ENCODE measurements at regions not wholly inside any gene's neighbourhood (a gene's known extent, or its start where the extent isn't known, plus 50 kb on each side); places are given as distances from the start of the nearest gene placed in this dataset.

GRCh38 chr12:88784166-88784565 is 203.9 kb upstream of the KITLG start:
- ATAC-seq (no peak), DNase-seq (no peak)
- Histone ChIP-seq H3K36me3 (ENCODE audit: low read depth, low read length) (no peaks in the 10 kb centered on the region), H3K27me3 (ENCODE audit: low read length) (no peaks in the 10 kb centered on the region), H3K4me3 (ENCODE audit: low read length) (no peak overlapping the region), H3K9me3 (ENCODE audit: low read length) (no peaks in the 10 kb centered on the region), H3K4me1 (ENCODE audit: insufficient read depth, low read length) (no peaks in the 10 kb centered on the region), H3K79me2 (ENCODE audit: low read length) (no peaks in the 10 kb centered on the region), H3K4me2 (ENCODE audit: low read length) (no peak overlapping the region), H2AFZ (ENCODE audit: low read length) (no peak overlapping the region), H3K27ac (ENCODE audit: low read length) (no peak overlapping the region), H4K20me1 (ENCODE audit: low read length) (no peaks in the 10 kb centered on the region), H3K9me2 (replicated peaks; ENCODE audit: low read length) (no peaks in the 10 kb centered on the region), H3F3A (ENCODE audit: low read length, unreplicated experiment) (no peaks in the 10 kb centered on the region), H3K9ac (ENCODE audit: low read length) (no peak overlapping the region)
- POLR2A ChIA-PET (ENCODE audit: unreplicated experiment): no interaction called here
- CTCF ChIA-PET: no interaction called here
- intact Hi-C loops (cut with micrococcal nuclease): no loop called here
- no peak for TF ChIP-seq EZH2 (IDR thresholded peaks at IDR 0.05; ENCODE audit: low read length, unreplicated experiment)
- TF ChIP-seq CTCF (conservative IDR thresholded peaks at IDR 0.05; ENCODE audit: low read depth, low read length): no peak
- TF ChIP-seq EZH2phosphoT487 (IDR thresholded peaks at IDR 0.05; ENCODE audit: borderline replicate concordance, low read length): no peak
- BruUV-seq (replicated peaks): no TSS peak

- no peaks in the 10 kb centered on the region for H3K9me2 ChIP-seq (replicated peaks; ENCODE audit: low read length)
- TF ChIP-seq EZH2 (IDR thresholded peaks at IDR 0.05; ENCODE audit: low read length, unreplicated experiment): no peak
- TF ChIP-seq EZH2phosphoT487 (IDR thresholded peaks at IDR 0.05; ENCODE audit: borderline replicate concordance, low read length): no peak
- no peak for TF ChIP-seq CTCF (conservative IDR thresholded peaks at IDR 0.05; ENCODE audit: low read depth, low read length)
- ChIA-PET POLR2A (ENCODE audit: unreplicated experiment) (no interaction called here), CTCF (no interaction called here)
- H3K4me3 ChIP-seq (ENCODE audit: low read length): no peak overlapping the region
- H2AFZ ChIP-seq (ENCODE audit: low read length): no peak overlapping the region
- no peaks in the 10 kb centered on the region for H3K36me3 ChIP-seq (ENCODE audit: low read depth, low read length)
- intact Hi-C loops (cut with micrococcal nuclease): no loop called here
- ATAC-seq (no peak), DNase-seq (no peak)
- H3K27ac ChIP-seq (ENCODE audit: low read length): no peak overlapping the region
- H3K27me3 ChIP-seq (ENCODE audit: low read length): no peaks in the 10 kb centered on the region
- no peaks in the 10 kb centered on the region for H4K20me1 ChIP-seq (ENCODE audit: low read length)
- H3K4me2 ChIP-seq (ENCODE audit: low read length): no peak overlapping the region
- no peaks in the 10 kb centered on the region for H3K9me3 ChIP-seq (ENCODE audit: low read length)
- no peaks in the 10 kb centered on the region for H3F3A ChIP-seq (ENCODE audit: low read length, unreplicated experiment)
- no peak overlapping the region for H3K9ac ChIP-seq (ENCODE audit: low read length)
- no peaks in the 10 kb centered on the region for H3K4me1 ChIP-seq (ENCODE audit: insufficient read depth, low read length)
- H3K79me2 ChIP-seq (ENCODE audit: low read length): no peaks in the 10 kb centered on the region
- BruUV-seq (replicated peaks): no TSS peak
Measured at GRCh38 chr12:88782351-88782750, 202.1 kb upstream of the KITLG start.

GRCh38 chr12:88781909-88782308 is 201.6 kb upstream of the KITLG start:
- Histone ChIP-seq H2AFZ (ENCODE audit: low read length) (no peak overlapping the region), H3K79me2 (ENCODE audit: low read length) (no peaks in the 10 kb centered on the region), H3K4me2 (ENCODE audit: low read length) (no peak overlapping the region), H3K9ac (ENCODE audit: low read length) (no peak overlapping the region), H3K4me3 (ENCODE audit: low read length) (no peak overlapping the region), H3K4me1 (ENCODE audit: insufficient read depth, low read length) (no peaks in the 10 kb centered on the region), H4K20me1 (ENCODE audit: low read length) (no peaks in the 10 kb centered on the region), H3K9me2 (replicated peaks; ENCODE audit: low read length) (no peaks in the 10 kb centered on the region), H3K9me3 (ENCODE audit: low read length) (no peaks in the 10 kb centered on the region), H3K36me3 (ENCODE audit: low read depth, low read length) (no peaks in the 10 kb centered on the region), H3F3A (ENCODE audit: low read length, unreplicated experiment) (no peaks in the 10 kb centered on the region), H3K27me3 (ENCODE audit: low read length) (no peaks in the 10 kb centered on the region), H3K27ac (ENCODE audit: low read length) (no peak overlapping the region)
- intact Hi-C loops (cut with micrococcal nuclease): no loop called here
- ATAC-seq (no peak), DNase-seq (no peak)
- BruUV-seq (replicated peaks): no TSS peak
- POLR2A ChIA-PET (ENCODE audit: unreplicated experiment): no interaction called here
- TF ChIP-seq CTCF (conservative IDR thresholded peaks at IDR 0.05; ENCODE audit: low read depth, low read length): no peak
- no peak for TF ChIP-seq EZH2phosphoT487 (IDR thresholded peaks at IDR 0.05; ENCODE audit: borderline replicate concordance, low read length)
- TF ChIP-seq EZH2 (IDR thresholded peaks at IDR 0.05; ENCODE audit: low read length, unreplicated experiment): no peak
- CTCF ChIA-PET: no interaction called here
